ENCODE measurements at regions not wholly inside any gene's neighbourhood (a gene's known extent, or its start where the extent isn't known, plus 50 kb on each side); places are given as distances from the start of the nearest gene placed in this dataset.
"Not testable (repeated sequence)": the region's sequence is repeated elsewhere in the genome, so short reads cannot be mapped to it uniquely, and the experiment has no call there.

DNA sequence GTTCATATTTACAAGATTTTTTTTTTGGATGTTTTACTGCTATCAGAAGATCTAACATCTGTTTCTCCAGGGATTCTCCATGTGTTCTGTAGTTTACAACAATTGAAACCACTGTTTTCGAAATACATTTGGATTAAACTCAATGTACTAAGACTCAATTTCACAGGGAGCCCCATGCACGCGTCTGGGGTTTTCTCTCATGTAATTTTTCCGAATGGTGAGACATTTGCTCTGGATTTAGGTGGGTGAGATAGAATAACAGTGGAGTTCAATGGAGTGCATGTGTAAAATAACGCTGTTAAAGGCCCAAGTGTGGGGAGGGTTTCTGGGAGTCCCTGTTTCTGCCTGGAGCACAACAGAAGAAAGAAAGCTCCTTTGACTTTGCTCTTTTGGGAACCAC is 330.3 kb downstream of the TSHZ3 start:
- no peak for DNase-seq

GRCh38 chr19:31015778-31016177 is 333.5 kb downstream of the TSHZ3 start:
- no peak for DNase-seq

DNA sequence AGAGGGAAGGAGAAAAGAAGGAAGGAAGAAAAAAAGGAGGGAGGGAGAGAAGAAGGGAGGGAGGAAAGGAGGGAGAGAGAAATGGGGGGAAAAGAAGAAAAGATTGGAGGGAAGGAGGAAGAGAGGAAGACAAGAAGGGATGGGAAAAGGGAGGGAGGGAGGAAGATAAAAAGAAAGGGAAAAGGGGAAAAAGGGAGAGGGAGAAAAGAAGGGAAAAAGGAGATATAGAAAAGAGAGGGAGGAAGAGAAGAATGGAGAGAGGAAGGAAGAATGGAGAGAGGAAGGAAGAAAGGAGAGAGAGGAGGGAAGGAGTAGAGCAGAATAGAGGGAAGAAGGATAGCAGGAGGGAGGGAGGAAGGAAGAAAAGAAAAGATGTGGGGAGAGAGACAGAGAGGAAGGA is 334.6 kb downstream of the TSHZ3 start:
- DNase-seq: no peak

GRCh38 chr19:31013384-31014020 is 335.7 kb downstream of the TSHZ3 start:
- DNase-seq: no peak

DNA sequence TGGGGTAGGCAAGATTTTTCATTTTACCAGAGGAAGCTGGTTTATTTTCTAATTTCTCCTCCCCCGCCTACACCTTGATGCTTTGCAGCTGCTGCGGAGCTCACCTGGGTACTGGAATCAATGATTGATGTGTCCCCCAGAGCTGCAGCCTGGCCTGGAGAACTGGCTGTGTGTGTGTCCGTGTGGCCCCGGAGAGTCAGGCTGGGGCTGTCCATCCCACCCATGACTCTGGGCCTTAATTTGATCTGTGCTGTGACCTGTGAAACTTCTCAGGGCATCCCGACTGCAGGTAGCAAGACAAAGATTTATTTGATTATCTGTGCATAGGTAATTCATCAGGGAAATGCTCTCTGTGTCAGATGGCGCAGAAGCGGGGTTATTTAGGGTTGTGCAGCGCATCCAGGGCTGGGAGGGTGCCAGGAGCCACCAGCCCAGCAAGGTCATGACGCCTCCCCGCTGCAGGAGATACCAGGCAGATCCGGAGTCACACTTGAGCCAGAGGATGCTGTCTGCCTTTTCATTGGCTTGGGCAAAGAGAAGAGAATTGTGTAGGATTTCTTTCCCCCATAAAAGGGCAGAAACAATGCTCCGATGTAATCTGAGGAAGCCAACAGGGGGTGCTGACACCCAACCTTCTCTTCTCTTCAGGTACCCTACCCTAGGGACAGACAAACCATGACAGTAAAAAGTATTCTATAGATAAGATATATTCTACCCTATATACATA is 346.6 kb downstream of the TSHZ3 start:
- DNase-seq: no peak

DNA sequence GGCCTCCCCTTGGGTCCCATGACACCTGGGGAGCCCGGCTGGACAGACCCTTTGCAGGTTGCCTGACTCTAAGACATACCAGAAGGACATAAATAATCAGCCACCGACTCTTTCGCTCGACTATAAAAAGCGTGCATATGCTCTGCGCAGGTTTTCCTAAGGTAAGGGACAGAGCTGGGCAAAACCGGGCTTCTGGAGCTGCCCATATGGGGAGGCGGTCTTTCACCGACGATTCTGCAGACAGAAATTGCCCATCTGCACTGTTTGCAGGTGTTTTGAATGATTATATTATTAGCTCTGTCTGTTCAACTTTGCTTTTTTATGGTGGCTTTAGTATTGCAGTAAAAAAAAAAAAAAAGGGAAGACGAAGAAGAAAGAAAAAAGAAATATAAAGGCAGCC is 347.2 kb downstream of the TSHZ3 start:
- no peak for DNase-seq

DNA sequence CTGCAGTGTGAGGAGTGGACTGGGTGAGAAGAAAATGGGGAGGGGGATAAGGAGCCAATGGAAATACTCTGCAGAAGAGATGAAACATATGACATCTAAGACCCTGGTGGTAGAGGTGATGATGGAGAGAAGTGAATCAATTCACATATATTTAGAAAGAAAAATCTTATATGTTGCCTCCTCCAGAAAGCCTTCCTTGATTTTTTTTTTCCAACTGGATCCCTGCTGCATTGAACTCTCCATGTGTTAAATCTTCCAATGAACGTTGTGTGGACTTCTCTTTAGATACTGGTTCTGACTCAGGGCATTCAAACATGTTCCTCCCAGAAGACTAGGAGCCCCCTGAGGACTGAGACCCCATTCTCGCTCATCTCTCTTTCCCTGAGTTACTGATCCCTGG is 348.3 kb downstream of the TSHZ3 start:
- DNase-seq: no peak

DNA sequence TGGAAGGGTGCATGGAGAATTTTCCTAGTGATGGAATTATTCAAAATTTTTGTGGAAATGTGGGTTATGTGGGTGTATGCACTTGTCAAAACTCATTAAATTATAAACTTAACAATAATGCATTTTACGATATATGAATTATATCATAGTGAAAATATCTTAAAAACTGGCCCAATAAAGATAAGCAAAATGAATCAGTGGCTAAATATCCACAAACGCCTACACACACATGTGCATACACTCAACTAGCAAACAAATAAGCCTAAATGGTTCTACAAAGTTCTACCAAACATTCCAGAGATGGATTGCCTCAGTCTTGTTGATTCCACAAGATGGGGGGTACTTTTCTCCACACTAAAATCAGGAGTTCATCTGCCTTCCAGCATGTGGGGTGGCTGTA is 349.5 kb downstream of the TSHZ3 start:
- DNase-seq: no peak

DNA sequence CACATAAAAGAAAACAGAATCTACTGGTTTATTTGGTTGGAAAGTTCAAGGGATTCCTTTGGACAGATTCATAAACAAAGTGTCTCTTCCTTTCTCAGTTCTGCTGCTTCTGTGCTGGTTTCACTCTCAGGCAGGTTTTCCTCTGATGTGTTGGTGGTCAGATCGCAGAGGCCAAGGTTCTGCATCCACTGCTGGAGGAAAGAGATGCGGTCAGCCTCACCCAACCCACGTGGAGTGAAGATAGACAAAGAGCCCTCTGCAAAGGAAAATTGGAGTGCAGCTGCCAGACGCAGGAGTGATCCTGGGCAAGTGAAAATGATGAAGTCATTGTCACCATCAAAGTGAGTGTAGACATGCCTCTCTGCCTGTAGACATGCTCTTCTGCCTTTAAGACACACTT is 352.0 kb downstream of the TSHZ3 start:
- DNase-seq: no peak

DNA sequence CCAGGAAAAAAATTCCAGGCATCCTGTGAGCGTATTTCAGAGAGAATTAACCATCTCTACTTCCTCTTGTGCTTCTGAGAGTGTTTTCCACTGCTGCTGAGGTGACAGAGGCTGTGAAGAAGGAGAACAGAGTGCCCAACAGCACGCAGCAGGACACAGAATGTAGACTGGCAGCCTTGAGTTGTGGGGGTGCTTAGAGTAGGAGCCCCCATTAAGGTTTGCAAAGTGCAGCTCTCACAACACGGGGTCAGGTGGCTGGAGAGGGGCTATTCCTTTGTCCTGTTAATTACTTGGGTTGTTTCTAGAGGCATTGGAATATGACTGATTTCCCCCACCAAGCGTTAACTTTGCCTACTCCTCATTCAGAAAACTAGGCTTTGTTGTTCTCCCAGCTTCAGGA is 370.6 kb downstream of the TSHZ3 start:
- DNase-seq: no peak

DNA sequence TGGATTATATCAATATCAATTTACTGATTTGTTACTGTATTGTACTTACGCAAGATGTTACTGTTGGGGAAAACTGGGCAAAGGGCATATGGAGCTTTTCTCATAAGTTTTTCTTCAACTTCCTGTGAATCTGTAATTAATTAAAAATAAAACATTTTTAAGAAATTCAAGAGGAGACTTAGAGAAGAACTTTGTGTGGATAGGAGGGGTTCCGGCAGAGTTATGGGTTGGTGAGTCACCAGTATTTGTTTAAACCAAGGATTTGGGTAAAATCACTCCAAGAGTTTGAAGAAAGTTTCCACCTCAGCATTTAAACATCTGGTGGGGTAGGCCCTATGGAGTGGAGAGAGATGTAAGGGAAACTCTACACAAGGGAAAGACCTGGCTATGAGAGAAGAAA is 379.6 kb downstream of the TSHZ3 start:
- DNase-seq: no peak

GRCh38 chr19:30968841-30969399 is 380.3 kb downstream of the TSHZ3 start:
- DNase-seq: no peak

- DNase-seq: no peak
Measured at GRCh38 chr19:30968210-30968609, 381.0 kb downstream of the TSHZ3 start.

DNA sequence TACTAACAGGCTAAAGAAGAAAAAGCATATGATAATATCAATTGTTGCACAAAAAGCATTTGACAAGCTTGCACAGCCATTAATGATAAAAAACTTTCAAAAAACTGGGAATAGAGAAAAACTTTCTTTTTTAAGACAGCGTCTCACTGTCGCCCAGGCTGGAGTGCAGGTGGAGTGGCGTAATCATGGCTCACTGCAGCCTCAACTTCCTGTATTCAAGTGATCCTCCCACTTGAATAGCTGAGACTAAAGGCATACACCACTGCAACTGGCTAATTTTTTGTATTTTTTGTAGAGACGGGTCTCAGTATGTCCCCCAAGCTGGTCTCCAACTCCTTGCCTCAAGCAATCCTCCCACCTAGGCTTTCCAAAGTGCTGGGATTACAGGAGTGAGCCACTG is 382.8 kb downstream of the TSHZ3 start:
- no peak for DNase-seq

GRCh38 chr19:30959011-30959410 is 390.2 kb downstream of the TSHZ3 start:
- DNase-seq: no peak

GRCh38 chr19:30955112-30956104 is 393.8 kb downstream of the TSHZ3 start:
- no peak for DNase-seq

GRCh38 chr19:30944276-30944932 is 404.8 kb downstream of the TSHZ3 start:
- DNase-seq: not testable (repeated sequence)

GRCh38 chr19:30943101-30943843 is 406.0 kb downstream of the TSHZ3 start:
- no peak for DNase-seq

GRCh38 chr19:30942636-30943035 is 406.6 kb downstream of the TSHZ3 start:
- DNase-seq: no peak

DNA sequence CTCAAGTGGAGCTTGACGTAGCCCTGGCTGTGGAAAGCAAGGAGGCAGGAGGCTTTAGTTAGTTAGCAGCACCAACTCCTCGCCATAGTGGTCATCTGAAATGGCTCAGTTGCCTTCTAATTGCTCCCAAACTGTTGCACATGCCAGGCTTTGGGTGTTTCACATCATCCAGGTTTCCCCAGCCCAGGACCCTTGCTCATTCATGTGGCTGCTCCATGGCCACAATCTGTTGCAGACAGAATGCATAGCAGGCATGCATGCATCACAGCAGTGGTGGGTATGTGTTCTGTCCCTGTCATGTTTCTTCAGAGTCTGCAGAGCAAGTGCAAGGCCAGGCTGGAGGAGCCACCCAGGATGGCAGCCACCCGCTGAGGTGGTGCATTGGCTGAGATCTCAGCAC is 407.6 kb downstream of the TSHZ3 start:
- no peak for DNase-seq

DNA sequence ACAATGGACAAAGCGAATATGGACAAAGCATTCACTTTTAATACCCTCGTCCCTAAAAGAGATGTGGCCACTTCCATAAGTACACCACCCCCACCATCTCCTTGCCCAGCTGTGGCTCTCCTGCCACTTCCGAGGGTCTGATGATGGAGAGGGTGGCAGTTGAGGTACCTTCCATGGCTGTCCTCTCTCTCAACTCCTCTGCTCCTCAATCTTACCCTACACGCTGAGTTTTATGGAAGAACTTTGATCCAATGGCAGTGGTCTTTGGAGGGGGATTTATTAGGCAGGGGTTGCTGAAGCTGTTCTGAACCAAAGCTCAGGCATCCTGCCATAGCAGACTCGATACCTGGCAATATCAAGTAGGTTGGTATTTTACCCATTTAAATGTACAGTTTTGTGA is 413.0 kb downstream of the TSHZ3 start:
- no peak for DNase-seq

- no peak for DNase-seq
Measured at GRCh38 chr19:30935146-30935545, 414.1 kb downstream of the TSHZ3 start.
